D341Med (cell line): ENCODE measurements at regions not wholly inside any gene's neighbourhood (a gene's known extent, or its start where the extent isn't known, plus 50 kb on each side); places are given as distances from the start of the nearest gene placed in this dataset.

Experiments
- DNase-seq: peaks from one replicate; pipeline ENCODE4 v3.0.0; 2012; ENCODE audit warnings: low spot score

DNA sequence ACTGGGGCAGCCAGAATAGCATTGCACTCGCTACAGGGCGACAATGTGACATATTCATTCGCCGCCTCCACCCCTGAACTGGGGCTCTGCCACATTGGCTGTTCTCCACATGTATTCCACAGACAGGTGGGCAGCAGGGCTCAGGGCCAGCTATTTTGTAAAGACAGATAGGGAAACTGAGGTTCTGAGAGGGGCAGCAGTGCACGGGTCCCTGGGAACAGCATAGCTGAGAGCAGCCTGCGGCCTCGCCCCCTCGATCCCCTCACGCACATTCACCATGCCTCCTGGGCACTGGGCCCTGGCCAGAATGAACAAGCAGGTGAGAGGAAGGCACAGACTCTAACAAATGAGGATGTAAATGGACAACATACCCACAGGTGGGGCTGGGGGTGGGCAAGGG lies 75.0 kb upstream of the SPATA12 start:
- no peak for DNase-seq

GRCh38 chr3:56983427-56983826 lies 77.0 kb upstream of the SPATA12 start:
- no peak for DNase-seq

- DNase-seq: no peak
Measured at GRCh38 chr3:56981445-56982230, 78.8 kb upstream of the SPATA12 start.

DNA sequence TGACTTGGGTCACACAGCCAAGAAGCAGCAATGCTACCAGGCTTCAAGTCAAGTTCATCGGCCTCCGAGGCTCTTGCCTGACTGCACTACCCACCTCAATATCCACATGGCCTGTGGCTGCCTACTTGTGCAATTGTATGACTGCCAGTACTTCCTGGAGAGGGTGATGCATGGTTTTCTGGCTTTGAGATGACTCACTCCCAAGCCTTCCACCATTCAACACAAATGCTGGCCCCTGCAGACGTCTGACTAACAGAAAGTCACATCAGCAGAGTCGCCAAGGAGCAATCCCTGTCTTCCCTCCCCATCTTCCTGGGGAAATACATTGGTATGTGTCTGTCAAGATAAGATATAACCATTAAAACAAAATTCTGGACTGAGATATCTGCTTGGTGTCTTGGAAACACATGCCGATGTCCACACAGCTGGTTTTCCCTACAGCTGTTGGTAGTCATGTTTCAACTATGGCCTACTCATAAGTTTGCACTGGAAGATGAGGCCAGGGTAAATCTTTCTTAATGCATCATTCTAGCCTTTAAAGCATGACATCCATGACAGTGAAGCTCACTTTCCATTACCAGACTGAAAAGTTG lies 79.6 kb upstream of the SPATA12 start:
- DNase-seq: no peak

- DNase-seq: no peak
Measured at GRCh38 chr3:56980243-56980642, 80.2 kb upstream of the SPATA12 start.

- DNase-seq: no peak
Measured at GRCh38 chr3:56979791-56980190, 80.7 kb upstream of the SPATA12 start.

DNA sequence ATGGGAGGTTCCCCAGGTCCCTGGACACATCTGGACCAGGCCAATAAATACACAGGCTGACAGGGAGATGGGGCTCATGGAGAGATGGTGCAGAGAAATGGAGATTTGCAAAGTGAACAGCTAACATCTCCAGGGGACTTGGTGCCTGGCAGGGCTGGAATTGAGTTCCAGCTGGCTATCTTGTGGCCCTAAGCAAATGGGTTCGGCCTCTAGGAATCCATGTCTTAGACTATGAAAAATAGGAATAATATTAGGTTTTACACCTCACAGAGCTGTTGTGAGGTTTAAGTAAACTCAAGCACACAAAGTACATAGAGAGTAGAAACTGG lies 82.9 kb upstream of the SPATA12 start:
- DNase-seq: no peak

GRCh38 chr3:56976651-56977560 lies 83.6 kb upstream of the SPATA12 start:
- DNase-seq: peak; percentile 84

- DNase-seq: no peak
Measured at GRCh38 chr3:56975567-56975966, 84.9 kb upstream of the SPATA12 start.

DNA sequence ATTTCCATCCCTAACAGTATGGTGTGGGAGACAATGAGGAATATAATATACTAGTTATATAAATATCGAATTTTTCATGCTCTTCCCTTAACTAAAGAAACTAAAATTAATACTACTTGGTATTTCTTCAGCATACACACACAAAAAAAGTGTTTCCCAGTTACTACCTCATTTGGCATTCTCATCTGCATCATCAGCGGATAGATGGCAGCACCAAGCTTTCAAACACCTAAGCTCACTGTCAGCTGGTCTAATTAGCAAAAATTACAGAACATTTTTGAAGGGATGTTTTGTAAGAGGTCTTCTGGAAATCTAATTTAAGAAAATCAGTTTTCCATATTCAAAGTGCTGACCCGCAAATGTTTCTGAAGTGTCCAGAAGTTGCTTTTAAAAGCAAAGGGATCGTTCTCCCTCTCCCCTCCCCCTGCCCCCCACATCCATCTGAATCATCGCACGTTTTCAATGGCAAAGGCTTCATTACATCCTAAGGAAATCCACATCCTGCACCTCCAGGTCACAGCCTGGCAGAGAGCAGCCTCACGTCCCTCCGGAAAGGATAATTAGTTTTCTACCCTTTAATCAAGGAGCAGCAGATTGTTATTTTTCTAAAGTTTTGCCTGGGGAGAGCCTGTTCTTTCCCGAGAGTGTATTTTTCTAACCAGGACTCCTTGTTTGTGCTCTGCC lies 86.1 kb upstream of the SPATA12 start:
- no peak for DNase-seq

GRCh38 chr3:56971816-56972215 lies 88.6 kb upstream of the SPATA12 start:
- DNase-seq: no peak

DNA sequence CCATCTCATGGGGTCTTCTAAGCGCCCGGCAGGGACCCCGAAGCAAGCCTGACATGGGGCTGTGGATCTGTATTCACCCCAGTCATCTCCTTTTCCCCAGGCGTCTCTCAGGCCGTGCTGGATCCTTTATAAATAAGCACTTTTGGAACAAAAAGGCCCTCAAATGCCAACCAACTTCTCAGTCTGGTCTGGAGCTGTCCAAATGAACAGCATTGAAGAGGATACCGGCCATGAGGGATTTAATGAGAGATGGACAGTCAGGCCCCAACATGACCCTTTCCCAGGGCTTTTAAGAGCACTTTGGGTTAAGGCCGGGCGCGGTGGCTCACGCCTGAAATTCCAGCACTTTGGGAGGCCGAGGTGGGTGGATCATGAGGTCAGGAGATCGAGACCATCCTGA lies 89.2 kb upstream of the SPATA12 start:
- DNase-seq: no peak

DNA sequence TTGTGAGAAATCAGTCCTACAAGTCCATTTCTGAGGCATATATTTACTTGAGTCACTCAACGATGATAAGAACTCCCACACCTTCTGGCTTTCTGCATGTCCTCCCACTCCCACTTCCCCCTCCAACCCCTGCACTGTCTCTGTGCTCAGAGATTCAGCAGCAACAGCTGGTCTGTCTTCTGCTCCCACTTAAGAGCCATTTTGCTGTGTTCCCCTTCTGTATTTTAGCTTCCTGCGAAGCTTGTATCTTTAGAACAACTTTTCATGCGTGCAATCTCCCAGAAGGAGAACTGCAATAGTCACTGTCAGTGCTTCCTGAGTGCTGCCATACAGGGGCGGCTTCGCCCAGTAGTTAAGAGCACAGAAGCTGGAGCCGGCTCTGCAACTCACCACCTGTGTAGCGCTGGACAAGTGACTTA lies 90.0 kb upstream of the SPATA12 start:
- no peak for DNase-seq

GRCh38 chr3:56969851-56970250 lies 90.6 kb upstream of the SPATA12 start:
- no peak for DNase-seq

- DNase-seq: no peak
Measured at GRCh38 chr3:56966509-56966908, 94.0 kb upstream of the SPATA12 start.

DNA sequence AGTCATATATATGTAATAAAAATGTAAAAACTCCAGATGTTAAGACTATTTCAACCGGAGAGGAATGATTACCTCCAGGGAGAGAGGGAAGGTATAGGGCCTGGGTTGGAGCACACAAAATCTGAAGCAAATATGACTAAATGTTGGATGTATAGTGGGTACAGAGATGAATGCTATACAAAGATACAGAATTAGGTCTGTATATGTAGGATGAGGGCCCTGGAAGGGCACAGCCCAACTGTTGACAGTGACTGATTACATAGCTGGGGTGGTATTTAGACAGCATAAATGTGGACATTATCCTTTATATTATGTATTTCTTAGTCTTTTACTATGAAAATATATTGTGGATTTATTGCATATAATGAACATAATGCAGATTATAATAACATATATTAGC lies 94.4 kb upstream of the SPATA12 start:
- no peak for DNase-seq

- no peak for DNase-seq
Measured at GRCh38 chr3:56962922-56963321, 97.5 kb upstream of the SPATA12 start.

DNA sequence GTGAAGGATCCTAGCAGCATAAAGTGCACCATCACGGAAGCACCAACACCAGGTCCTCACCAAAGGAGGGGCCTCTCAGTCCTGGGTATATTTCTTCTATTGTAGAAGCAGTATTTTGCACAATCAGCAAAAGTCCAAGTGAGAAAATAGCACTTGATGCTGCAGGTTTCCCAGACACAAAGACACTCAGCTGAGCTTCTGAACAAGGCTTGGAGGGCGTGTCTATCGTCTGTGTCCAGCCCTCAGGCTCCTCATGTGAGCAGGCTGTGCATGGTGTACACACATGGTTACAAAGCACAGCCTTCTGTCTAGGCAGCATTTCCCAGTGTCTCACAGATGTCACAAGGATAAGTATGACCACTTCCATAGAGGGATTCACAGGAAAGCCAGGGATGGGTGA lies 98.3 kb upstream of the SPATA12 start:
- DNase-seq: no peak

DNA sequence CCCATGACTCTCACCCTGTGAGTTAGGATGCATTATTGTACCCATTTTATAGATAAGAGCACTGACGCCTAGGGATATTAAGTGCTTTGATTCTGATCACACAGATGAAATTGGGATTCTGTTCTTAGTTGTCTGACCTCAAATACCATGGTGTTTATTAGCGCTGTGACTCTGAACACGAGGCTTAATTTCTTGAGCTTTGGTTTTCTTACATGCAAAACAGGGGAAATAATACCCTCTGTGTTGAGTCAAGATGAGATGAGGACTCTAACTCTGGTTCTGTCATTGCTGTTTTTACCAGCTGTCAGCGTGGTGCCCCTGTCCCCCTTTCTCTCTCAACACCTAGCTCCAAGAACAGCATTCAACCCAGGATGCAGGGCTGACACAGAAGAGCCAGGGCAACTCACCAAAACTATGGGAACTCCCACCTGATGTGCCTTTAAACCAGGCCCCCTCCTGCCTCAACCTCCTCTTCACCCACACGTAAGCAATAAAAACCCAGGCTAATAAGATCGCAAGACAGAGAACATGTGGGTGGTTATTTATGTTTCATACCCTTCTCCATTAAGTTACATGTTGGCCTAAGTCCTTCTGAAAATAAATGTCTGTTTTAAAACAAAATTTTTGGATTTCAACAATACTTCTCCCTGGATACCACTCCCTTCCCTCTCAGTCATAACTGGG lies 100.1 kb upstream of the SPATA12 start:
- DNase-seq: no peak

DNA sequence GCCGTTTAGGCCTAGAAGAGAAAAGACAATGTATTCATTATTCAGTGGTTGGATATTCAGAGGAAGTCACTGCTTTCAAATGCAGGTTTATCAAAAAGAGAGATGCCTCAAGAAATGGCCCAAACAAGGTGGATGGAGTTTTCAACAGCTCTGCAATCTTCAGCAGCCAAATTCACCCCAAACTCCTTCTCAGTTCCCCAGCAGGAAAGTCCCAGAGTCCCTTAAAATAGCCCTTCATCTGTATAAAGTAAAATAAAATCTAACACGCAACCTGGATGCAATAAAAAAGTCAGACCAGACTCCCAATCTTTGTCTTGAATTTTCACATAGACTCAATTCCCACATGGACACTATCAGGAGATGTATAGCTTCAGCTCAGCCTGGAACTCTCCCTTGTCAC lies 101.6 kb upstream of the SPATA12 start:
- DNase-seq: no peak

DNA sequence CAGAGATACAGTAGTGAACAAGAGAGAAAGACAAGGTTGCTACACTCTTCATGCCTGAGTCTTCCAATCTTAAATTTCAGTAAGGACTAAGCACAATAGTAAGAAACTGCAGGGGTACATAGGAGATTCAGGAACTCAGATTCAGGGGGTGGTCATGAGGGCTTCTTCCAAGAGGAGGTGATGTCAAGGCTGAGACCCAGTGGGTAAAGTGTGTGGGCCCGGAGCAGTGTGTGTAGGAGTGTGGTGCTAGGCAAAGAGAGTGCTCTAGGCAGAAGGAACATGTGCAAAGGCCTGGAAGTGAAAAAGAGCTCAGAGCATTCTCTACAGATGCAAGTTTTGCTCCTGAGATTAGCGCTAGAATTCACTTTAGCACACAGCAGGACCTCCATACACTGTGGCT lies 102.9 kb upstream of the SPATA12 start:
- no peak for DNase-seq

- DNase-seq: no peak
Measured at GRCh38 chr3:56956906-56957305, 103.6 kb upstream of the SPATA12 start.
